SK-MEL-5 (cell line): ENCODE measurements at regions not wholly inside any gene's neighbourhood (a gene's known extent, or its start where the extent isn't known, plus 50 kb on each side); places are given as distances from the start of the nearest gene placed in this dataset.
"Not testable (repeated sequence)": the region's sequence is repeated elsewhere in the genome, so short reads cannot be mapped to it uniquely, and the experiment has no call there.

Source experiments
- DNase-seq: peaks from one replicate; pipeline ENCODE4 v3.0.0-alpha.2; 2016; ENCODE audit warnings: low read depth, low spot score
- in situ Hi-C: cut with HindIII; loops from 2 replicates; pipeline ENCODE4 v1.10.0; 2016; ENCODE audit warnings: low sequenced_read_pairs, high pct_unique_total_duplicates, low pct_unique_long_range_greater_than_20kb

GRCh38 chr17:52532373-52532772 is 373.9 kb upstream of the CA10 start:
- DNase-seq, result no peak
- in situ Hi-C loops, result no loop called here

DNA sequence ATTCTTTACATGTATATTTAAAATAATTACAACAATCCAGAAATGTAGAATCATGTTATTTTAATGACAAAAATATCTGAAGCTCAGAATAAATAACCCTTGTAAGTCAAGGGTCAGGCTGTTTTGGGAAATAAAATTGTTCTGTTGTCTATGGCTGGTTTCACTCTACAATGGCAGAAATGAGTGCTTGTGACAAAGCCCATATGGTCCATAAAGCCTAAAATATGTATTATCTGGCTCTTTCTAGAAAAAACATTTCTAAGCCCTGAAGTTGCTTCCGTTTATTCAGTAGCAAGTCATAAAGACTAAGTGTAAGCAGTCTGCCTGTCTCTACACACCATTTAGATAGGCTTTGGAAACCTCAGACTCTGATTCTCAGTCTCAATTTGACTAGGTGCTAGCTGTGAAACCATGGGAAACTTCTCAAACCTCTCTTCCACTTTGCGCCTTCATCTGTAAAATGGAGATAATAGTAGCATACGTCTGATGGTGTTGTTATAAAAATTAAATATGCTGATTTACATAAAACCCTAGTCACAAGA is 365.7 kb upstream of the CA10 start:
- DNase-seq, result no peak
- in situ Hi-C loops, result no loop called here

DNA sequence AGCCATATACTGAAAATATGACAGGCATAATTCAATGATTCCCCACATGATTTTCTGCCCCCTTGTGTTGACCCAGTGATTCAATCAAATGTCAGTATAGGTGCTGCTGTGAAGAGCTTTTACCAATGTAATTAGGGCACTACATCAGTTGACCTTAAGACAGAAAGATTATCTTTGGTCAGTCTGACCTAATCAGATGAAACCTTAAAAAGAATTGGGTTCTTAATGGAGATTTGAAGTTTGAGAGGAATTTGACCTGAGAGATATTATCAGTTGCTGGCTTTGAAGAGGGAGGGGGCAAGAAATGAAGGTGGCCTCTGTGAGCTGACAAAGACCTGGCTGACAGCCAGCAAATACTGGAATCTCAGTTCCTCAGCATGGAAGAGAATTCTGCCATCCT is 358.7 kb upstream of the CA10 start:
- in situ Hi-C loops, result no loop called here
- DNase-seq, result no peak

DNA sequence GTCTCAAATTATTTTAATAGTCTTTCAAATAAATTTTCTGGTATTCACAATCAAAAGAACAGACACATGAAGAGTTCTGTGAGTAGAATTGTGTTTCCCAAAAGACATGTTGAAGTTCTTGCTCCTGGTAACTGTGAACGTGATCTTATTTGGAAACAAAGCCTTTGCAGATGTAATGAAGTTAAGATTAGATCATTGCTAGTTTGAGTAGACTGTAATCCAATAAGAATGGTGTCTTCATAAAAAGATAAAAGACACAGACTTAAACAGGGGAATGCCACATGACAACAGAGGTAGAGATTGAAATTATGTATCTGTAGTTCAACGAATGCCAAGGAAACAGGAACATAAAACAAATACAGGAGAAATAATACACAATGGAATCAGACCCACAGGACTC is 357.4 kb upstream of the CA10 start:
- in situ Hi-C loops, result no loop called here

GRCh38 chr17:52505601-52506000 is 347.1 kb upstream of the CA10 start:
- DNase-seq, result no peak
- in situ Hi-C loops, result no loop called here

More for the DNA sequence above, 357.4 kb upstream of the CA10 start:
- no peak for DNase-seq

DNA sequence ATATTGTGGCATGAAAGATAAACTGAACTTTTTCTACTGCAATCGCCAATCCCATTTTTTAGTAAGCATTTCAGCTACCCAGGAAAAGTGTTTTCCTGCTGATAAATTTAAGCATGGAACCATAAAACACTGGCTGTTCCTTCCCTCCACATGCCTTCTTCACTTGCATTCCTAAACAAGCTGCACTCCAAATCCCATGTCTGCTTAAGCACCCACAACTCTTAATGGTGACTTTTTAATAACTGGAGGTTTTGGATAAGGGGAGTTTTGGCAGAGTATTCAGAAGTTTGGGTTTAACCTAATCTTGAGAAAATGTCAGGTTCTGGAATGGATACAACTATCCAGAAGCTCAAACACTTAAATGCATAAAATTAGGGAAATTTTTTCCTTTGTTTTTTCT is 345.6 kb upstream of the CA10 start:
- in situ Hi-C loops, result no loop called here

DNA sequence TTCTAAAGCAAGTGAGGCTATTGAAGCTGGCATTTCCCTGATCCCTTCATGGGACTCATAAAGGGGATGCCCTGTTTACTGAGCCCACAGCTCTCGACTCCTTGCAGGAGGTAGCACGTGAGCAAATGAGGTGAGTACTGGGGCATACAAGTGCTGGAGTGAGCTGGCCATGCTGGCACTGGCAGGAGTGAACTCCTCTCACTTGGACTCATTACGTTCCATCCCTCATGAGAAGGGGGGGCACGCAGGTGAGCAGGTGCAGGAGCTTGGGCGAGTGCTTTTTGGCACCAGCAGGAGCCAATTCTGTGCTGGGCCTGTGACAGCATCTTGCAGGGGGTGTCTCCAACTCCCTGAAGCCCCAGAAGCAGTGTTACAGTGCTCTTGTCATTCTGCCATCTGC is 337.1 kb upstream of the CA10 start:
- in situ Hi-C loops, result no loop called here
- no peak for DNase-seq

More for the DNA sequence above, 345.6 kb upstream of the CA10 start:
- no peak for DNase-seq

- in situ Hi-C loops, result no loop called here
- DNase-seq, result no peak
Measured at GRCh38 chr17:52482271-52482670, 323.8 kb upstream of the CA10 start.

GRCh38 chr17:52477824-52478699 is 319.5 kb upstream of the CA10 start:
- in situ Hi-C loops, result no loop called here
- DNase-seq, result no peak

DNA sequence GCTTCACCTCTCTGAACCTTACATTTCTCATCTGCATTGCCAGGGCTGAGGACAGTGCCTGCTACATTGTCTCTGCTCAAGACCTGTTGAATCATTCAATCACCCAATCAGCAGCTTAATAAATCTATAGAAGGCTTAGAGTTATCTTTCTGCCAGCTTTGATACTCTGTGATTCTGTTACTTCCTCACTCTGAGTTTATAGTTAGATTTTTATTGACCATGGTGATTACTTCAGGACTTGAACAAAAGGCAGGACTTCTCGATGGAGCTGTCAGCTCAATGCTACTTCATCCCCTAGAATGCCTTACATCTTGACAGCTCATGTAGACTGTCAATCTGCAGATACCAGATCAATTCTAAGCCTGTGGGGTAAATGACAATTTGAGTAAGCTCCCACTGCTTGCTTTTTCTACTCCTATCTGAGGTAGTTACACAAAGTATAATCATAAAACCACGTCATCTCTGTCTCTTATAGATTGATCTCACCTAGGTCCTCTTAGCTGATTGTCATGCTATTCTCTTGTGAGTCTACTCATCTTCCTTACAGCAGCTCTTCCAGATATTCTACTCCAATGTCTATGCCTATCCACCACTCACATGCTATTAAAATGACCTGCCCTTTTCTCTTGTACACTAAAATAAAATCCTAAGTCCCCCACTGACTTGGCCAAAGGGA is 318.3 kb upstream of the CA10 start:
- DNase-seq, result no peak
- in situ Hi-C loops, result no loop called here

DNA sequence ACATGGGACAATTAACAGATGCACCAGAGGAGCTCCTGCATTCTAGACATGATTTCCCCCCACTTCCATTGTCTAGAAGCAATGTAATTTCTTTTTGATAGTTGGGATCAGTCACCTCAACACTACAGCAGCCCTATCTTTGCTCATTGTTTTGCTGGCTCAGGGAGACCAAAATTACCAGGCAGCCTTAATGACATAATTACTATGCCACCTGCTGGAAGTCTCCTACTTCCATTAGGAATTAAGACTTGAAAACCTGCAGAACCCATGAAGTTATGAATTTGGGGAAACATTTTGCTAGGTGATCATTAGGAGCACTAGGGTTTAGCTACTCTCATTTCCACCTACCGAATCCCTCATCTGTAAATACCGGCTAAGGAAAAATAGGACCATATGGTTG is 312.0 kb upstream of the CA10 start:
- in situ Hi-C loops, result no loop called here
- no peak for DNase-seq

DNA sequence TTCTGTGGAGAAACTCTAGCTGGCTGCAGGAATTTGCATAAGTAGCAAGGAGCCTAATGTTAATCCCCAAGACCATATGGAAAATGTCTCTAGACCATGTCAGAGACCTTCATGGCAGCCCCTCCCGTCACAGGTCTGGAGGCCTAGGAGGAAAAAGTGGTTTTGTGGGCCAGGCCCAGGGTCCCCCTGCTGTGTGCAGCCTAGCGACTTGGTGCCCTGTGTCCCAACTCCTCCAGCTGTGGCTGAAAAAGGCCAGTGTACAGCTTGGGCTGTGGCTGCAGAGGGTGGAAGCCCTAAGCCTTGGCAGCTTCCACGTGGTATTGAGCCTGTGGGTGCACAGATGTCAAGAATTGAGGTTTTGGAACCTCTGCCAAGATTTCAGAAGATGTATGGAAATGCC is 306.9 kb upstream of the CA10 start:
- in situ Hi-C loops, result no loop called here
- DNase-seq, result no peak

GRCh38 chr17:52451294-52451861 is 292.9 kb upstream of the CA10 start:
- in situ Hi-C loops, result no loop called here
- DNase-seq, result no peak

- in situ Hi-C loops, result no loop called here
- no peak for DNase-seq
Measured at GRCh38 chr17:52442350-52442749, 283.8 kb upstream of the CA10 start.

- DNase-seq, result no peak
- in situ Hi-C loops, result no loop called here
Measured at GRCh38 chr17:52420555-52421078, 262.1 kb upstream of the CA10 start.

DNA sequence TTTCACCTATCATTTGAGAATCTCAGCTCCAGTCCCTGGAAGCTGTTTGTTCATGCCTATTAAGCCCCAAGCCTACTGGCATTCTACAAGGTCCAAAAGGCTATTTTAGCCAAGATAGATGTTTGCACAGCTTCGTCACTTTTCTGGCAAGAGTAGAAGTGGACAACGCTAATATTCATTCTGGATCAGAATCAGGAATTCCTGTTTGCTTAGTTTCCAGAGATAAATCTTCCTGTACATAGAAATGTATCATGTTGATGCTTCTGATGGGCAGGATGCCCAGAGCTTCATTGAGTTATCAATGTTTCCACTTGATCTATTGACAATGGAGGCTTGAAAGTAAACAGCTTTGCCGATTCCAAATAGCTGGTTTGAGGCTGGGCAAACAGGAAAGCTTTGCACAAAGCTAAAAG is 260.7 kb upstream of the CA10 start:
- no peak for DNase-seq
- in situ Hi-C loops, result no loop called here

- no peak for DNase-seq
Measured at GRCh38 chr17:52410781-52411180, 252.3 kb upstream of the CA10 start.

GRCh38 chr17:52409222-52409621 is 250.7 kb upstream of the CA10 start:
- DNase-seq, in situ Hi-C loops: not testable (repeated sequence)

More at GRCh38 chr17:52410781-52411180, 252.3 kb upstream of the CA10 start:
- in situ Hi-C loops, result no loop called here
